GM21737 (cell line): ENCODE measurements at regions not wholly inside any gene's neighbourhood (a gene's known extent, or its start where the extent isn't known, plus 50 kb on each side); places are given as distances from the start of the nearest gene placed in this dataset.
A peak's percentile ranks its signal among the peaks of the same experiment; 100 is the strongest.

ENCODE experiments used
- ATAC-seq: cut with Tn5 transposase; IDR thresholded peaks from one replicate; pipeline ENCODE4 v1.9.1; 2021; ENCODE audit warnings: mild to moderate bottlenecking, moderate library complexity; ENCODE audit not compliant: unreplicated experiment

DNA sequence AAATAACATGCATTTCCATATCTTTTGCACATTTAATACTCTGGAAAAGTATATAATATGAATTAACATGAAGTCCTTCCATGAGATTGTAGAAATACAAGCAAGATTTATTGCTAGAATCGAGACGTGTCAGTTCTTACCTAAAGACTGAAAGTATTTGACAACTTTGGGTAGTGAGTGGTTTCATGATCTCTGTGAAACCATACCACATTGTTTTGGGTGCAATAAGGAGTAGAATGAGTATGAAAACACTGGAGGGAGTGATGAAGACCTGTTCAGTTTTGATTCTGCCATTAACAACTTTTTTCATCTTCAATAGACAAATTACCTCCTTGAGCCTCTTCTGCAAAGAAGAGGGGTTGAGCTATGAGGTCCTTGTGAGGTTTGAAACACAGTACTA lies 133.7 kb downstream of the NUDT12 start:
- ATAC-seq = no peak

DNA sequence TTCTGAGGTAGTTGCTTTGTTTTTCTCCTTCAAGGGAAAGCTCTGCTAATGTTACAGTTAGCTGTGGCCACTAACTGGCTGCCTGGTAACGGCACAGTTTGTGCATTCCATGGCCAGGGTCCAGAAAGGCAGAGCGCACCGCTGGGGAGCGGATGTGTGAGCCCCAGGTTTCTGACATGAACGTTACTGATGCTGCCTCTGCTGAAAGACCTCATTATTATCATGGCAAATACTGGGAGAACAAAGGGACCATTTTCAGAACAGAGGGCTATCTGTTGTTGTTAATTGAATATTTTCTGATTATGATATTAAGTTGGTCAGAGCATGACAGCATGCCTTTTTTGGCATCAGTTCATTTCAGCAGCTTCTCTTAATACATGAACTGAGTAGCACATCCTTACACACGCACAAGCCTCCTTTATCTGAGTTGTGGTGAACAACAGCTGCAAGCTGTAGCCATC lies 134.1 kb downstream of the NUDT12 start:
- ATAC-seq = no peak

DNA sequence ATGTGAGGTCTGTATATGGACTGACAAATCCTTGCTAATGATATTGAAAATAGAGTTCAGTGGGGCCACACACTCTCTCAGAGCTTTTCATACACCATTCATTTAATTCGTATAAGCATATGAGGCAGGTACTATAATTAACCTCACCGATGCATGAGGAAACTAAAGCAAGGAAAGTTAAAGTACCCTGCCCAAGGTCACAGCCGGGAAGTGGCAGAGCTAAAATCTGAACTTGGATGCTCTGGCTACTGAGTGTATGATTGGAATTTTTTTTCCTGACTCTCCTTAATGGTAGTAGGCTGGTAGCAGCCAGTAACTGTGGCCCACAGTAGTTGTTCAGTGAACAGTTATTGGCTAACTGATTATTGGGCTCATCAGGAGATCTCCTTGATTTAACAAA lies 135.3 kb downstream of the NUDT12 start:
- no peak for ATAC-seq

- ATAC-seq = no peak
Observed at GRCh38 chr5:103425686-103426454, 136.7 kb downstream of the NUDT12 start.

DNA sequence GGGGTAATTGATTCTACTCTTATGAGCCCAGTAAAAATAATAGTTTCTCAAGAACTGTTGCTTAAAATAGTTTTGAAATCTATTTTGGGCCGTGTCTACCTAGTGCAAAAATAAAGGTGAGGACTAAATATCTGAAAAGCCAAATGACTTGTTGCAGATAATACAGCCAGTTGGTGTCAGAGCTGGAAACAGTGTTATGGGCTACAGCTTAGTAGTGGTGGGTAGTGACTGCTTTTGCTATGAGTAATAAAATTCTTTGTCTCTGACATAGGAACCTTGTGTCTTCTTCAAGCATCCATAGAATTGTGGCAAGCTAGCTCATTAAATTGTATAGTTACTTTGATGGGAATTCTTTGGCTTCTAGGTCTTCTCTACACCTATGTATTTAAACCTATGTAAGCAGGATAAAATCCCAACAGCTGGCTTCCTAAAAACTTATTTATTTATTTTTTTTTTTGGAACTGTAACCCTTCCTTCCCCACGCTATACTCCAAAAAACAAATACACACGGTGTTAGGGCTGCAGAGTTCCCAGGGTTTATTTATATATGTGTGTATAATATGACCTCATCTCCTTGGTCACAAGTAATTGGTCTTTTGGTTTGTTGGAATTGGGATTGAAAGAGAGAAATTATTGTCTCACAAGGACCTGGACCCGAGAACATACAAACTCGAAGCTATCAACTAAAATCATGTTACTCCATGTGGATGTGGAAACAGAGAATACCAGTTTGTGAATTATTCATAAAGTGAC lies 138.0 kb downstream of the NUDT12 start:
- ATAC-seq = no peak

- no peak for ATAC-seq
Observed at GRCh38 chr5:103424026-103424425, 138.6 kb downstream of the NUDT12 start.

DNA sequence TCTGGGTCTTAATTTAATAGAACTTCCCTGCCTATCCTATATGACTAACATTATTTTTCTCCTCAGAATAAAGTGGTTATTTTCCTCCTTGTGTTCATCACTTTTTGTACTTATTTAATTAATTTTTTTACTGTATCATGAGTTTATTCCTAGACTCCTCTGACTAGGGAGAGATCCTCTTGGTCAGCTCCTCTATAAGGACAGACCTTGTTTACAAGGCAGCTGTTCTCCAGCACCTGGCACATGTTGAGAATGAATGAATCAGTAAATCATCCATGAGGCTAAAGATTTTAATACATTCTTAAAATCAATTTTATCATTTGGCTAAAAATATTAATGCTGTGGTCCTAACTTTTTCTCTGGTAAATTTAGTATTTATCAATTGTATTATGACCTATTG lies 139.8 kb downstream of the NUDT12 start:
- ATAC-seq = no peak

DNA sequence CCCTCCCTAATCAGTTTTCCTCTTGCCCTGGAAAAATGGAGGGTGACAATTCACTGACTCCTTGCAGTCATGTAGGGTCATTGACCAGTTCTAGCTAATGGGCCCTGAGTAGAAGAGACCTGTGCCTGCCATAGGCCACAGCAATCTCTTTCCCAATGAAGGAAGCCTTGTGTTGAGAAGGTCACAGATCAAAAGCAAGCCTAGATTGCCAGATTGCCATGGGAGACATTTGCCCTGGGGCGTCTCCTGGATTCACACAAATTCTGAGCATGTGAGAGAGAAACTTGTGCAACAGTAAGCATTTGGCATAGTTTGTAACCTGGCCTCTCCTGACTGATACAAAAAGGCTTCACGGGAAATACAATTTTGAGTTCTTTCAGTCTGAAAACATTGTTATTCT lies 148.0 kb downstream of the NUDT12 start:
- ATAC-seq = no peak

- ATAC-seq = no peak
Observed at GRCh38 chr5:103411711-103412110, 150.9 kb downstream of the NUDT12 start.

DNA sequence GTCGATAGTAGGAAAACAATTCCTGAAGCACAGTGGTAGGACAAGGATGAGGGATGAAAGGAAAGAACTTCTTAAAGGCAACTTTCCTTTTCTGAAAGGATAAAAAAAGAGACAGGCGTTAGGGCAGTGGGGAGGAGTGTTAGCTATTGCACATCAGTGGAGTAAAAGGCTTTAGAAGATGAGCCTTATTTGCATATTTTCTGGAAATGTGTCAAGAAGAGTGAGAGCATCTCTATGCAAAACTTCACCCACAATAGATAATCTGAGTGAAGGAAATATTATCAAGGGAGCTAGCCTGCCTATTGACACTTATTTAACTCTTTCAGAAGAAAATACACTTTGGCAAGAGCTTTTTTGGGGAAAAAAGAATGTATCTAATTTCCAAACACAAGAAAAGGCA lies 151.6 kb downstream of the MACIR start:
- ATAC-seq = peak; percentile 91

DNA sequence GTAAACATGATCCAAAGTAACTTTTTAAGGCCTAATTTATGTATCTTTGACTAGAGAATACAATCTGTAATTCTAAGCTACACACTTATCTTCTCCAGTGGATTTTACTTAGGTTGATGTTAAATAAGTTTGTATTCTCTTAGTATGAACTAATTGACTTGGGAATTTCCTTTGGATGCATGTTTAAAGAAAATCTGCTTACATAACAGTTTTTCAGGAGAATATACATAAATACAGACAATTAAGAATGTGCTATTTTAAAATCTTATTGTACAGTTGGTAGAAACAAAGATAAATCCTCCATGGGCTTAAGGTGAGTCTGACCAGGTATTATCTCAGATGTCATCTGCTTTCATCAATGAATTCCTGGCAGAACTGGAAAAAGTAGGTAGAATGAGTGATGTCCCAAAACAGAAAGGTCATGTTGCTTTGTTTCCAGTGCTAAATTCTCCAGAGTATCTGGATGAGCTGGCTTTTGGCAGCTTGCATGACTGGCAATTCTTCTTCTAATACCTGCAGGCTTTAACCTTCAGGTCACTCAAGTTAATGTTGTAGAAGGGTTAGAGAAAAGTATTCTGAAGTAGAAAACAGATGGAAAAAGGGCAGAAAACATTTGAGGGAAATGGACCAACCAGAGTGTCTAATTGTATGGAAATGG lies 150.6 kb downstream of the MACIR start:
- no peak for ATAC-seq

GRCh38 chr5:103408408-103408807 lies 149.8 kb downstream of the MACIR start:
- no peak for ATAC-seq

DNA sequence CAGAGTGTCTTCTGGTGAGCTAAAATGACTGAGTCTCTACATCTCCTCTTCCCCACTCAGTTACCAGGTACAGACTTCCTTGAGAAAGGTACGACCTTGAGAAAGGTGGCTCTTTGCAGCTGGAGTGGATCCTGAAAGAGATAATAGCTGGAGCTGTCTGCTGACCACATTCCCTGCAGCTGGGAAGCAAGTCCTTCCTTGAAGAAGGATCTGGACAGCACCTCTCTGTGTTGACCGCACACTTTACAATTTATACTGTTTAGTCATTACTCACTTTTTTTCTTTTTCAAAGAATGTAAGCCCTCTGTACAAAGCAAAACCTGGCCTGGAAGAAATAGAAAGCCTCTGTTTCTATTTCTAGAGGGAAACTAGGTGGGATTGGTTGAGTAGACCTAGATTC lies 148.8 kb downstream of the MACIR start:
- ATAC-seq = no peak

DNA sequence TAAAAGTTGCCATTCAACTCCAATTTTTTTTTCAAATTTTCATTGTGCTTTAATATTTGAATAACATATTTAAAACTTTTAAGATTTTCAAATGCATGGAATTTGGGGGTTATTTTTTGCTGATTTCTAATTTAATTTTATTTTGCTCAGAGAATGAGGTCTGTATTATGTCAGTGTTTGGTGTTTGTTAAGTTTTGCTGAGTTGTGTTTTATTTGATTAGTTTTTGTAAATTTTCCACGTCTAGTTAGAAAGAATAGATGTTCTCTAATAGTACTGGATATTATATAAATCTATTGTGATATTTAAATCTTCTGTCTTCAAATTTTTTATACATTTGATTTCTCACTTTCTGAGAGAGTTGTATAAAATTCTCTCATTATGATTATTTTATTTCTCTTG lies 145.9 kb downstream of the MACIR start:
- ATAC-seq = no peak

DNA sequence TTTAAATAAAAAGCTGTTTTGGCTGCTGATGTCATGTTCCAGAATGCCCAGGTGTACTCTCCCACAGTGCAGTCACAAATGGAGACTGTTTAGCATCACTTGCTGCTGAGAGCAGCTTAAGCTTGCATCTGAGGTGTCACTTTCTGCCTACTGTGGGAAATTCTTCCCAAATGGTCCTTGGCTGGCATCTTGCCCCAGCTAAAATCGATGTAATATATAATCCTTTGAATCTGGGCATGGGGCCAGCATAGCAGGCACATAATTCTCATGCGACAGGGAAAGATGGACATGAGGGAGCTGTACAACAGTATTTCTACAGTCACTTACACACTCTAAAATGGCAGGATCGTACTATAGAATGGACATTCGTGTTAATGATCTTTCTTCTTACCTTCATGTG lies 144.3 kb downstream of the MACIR start:
- ATAC-seq = no peak

GRCh38 chr5:103397739-103398581 lies 139.4 kb downstream of the MACIR start:
- ATAC-seq = no peak

GRCh38 chr5:103394676-103395075 lies 136.1 kb downstream of the MACIR start:
- ATAC-seq = no peak

DNA sequence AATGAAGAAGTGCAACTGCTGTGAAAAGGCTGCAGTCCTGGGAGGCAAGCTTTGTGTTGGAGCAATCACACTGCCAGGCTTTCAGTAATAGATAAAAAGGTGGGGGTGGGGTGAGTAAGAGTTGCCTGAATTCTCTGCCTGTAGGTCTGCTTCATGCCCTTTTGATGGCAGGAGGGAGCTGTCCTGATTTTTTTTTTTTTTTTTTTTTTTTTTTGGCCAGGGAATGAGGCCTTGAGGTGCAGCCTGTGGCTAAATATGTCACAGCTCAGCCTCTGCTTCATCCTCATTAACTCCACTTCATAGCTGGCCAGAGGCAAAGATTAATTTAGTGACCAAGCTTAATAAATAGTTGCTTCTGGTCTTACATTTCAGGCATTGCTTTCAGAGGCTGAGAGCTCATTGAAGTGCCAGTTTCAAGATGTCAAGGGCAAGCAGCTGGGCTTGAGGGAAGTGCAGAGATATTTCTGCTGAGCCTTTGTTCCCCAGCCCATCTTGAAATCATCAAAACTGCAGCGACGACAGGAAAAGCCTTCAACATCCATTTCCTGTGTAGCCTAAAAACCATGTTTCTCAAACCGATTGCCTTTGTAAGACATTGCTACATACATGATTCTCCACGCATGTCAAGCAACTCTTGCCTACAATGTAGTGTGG lies 134.7 kb downstream of the MACIR start:
- ATAC-seq = no peak

DNA sequence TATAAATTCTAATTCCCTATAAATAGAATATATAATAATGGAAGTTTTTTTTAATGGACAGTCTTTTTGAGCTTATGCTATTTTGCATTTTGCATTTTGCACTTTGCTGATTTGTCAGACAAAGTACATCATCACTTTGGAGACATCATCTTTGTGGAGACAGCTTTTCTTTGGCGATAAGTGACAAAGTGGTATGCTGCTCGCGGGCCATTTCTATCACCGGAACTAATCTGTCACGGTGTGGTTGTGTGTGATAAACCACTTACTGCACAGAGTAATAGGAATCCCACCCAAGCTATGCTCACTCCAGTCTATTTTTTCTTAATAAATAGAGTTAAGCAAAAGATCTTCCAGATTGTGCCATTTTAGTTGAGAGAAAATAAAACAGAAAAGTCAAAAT lies 133.1 kb downstream of the MACIR start:
- no peak for ATAC-seq

DNA sequence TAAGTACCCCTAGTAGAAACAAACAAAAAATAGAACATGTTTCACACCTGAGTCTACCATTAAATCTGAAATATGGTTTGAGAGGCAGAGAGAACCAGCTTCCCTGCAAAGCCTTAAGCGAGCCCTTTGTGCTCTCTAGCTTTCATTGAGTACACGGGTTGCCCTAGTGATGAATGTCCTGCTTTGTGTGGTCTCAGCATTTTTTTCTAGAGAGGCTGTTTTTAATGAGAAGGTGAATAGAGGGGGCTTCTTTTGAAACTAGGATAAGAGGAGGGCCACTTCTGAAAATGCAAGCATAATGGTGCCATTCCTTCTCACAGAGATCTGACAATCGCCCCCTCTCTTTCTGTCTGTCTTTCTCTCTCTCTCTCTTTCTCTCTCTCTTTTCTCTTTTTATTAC lies 131.3 kb downstream of the MACIR start:
- no peak for ATAC-seq
